PC-3 (cell line): ENCODE measurements at regions not wholly inside any gene's neighbourhood (a gene's known extent, or its start where the extent isn't known, plus 50 kb on each side); places are given as distances from the start of the nearest gene placed in this dataset.

Source experiments
- ATAC-seq: fragments of 200-7000 bp; cut with Tn5 transposase; 2 replicates; pipeline ENCODE4 v1.9.1; 2020; ENCODE audit warnings: mild to moderate bottlenecking, moderate library complexity
- BruUV-seq: library from RNA; stranded (reverse); fragments of 400-500 nt; replicated peaks from 2 replicates; lab custom pipeline; 2021; lab: Mats Ljungman, UMichigan
- CTCF ChIA-PET: fragments of 300-600 bp; sonication (Branson Sonifier 250); formaldehyde crosslinking; loops from one replicate; lab custom pipeline; 2022; ENCODE audit warnings: antibody characterized with exemption; lab: Charles Lee
- POLR2A ChIA-PET: fragments of 300-600 bp; sonication (Branson Sonifier 250); formaldehyde crosslinking; loops from one replicate; lab custom pipeline; 2022; ENCODE audit warnings: antibody characterized with exemption; ENCODE audit not compliant: unreplicated experiment; lab: Charles Lee
- DNase-seq: peaks from one replicate; pipeline ENCODE4 v3.0.0-alpha.2; 2015
- H2AFZ ChIP-seq: fragments of 300-600 bp; sonication (generic); 2 replicates; pipeline ENCODE4 v1.6.0; 2016; ENCODE audit warnings: antibody characterized with exemption, low read length
- H3F3A ChIP-seq: fragments of 300-600 bp; sonication (generic); one replicate; pipeline ENCODE4 v1.6.0; 2017; ENCODE audit warnings: antibody characterized with exemption, low read length, control low read depth, mild to moderate bottlenecking; ENCODE audit not compliant: unreplicated experiment
- H3K27ac ChIP-seq: fragments of 300-600 bp; sonication (generic); 2 replicates; pipeline ENCODE4 v1.5.1; 2016; ENCODE audit warnings: mild to moderate bottlenecking, low read length
- H3K27me3 ChIP-seq: fragments of 300-600 bp; sonication (generic); 2 replicates; pipeline ENCODE4 v1.6.1; 2016; ENCODE audit warnings: low read length, mixed read lengths
- H3K36me3 ChIP-seq: fragments of 300-600 bp; sonication (generic); 2 replicates; pipeline ENCODE4 v1.6.1; 2016; ENCODE audit warnings: low read depth, mixed run types, low read length, mixed read lengths
- H3K4me1 ChIP-seq: fragments of 300-600 bp; sonication (generic); 2 replicates; pipeline ENCODE4 v1.5.1; 2016; ENCODE audit warnings: low read length; ENCODE audit not compliant: insufficient read depth
- H3K4me2 ChIP-seq: fragments of 300-600 bp; sonication (generic); 2 replicates; pipeline ENCODE4 v1.6.0; 2016; ENCODE audit warnings: low read length
- H3K4me3 ChIP-seq: fragments of 300-600 bp; sonication (generic); 2 replicates; pipeline ENCODE4 v1.5.1; 2016; ENCODE audit warnings: mild to moderate bottlenecking, low read length, mixed read lengths
- H3K79me2 ChIP-seq: fragments of 300-600 bp; sonication (generic); 2 replicates; pipeline ENCODE4 v1.6.1; 2017; ENCODE audit warnings: low read length, mixed read lengths
- H3K9ac ChIP-seq: fragments of 300-600 bp; sonication (generic); 2 replicates; pipeline ENCODE4 v1.6.0; 2016; ENCODE audit warnings: mild to moderate bottlenecking, low read length
- H3K9me2 ChIP-seq: fragments of 300-600 bp; sonication (generic); replicated peaks from 2 replicates; pipeline ENCODE4 v1.6.1; 2016; ENCODE audit warnings: mixed run types, low read length, mixed read lengths
- H3K9me3 ChIP-seq: fragments of 300-600 bp; sonication (generic); 2 replicates; pipeline ENCODE4 v1.6.1; 2016; ENCODE audit warnings: low read length, mixed read lengths
- H4K20me1 ChIP-seq: fragments of 300-600 bp; sonication (generic); 2 replicates; pipeline ENCODE4 v1.6.1; 2016; ENCODE audit warnings: low read length, mixed read lengths
- CTCF ChIP-seq: fragments of 300-600 bp; sonication (generic); conservative IDR thresholded peaks from 2 replicates; pipeline ENCODE4 v1.5.1; 2017; ENCODE audit warnings: antibody characterized with exemption, low read depth, mild to moderate bottlenecking, low read length
- EZH2 ChIP-seq: fragments of 300-600 bp; sonication (generic); IDR thresholded peaks from one replicate; pipeline ENCODE4 v1.6.1; 2017; ENCODE audit warnings: antibody characterized with exemption, mild to moderate bottlenecking, low read length; ENCODE audit not compliant: unreplicated experiment
- EZH2phosphoT487 ChIP-seq: fragments of 300-600 bp; sonication (generic); IDR thresholded peaks from 2 replicates; pipeline ENCODE4 v1.6.1; 2018; ENCODE audit warnings: mild to moderate bottlenecking, antibody characterized with exemption, low read length, borderline replicate concordance
- intact Hi-C: fragments of 100-400 bp; cut with micrococcal nuclease; formaldehyde crosslinking; loops from 2 replicates; pipeline ENCODE4 v1.9.0; 2023

- Histone ChIP-seq H3K9me3 (no peaks in the 10 kb centered on the region), H3K27me3 (no peaks in the 10 kb centered on the region), H3K27ac (no peak overlapping the region), H3F3A (no peaks in the 10 kb centered on the region), H3K79me2 (no peaks in the 10 kb centered on the region), H2AFZ (no peak overlapping the region), H3K9ac (no peak overlapping the region), H3K4me3 (no peak overlapping the region), H3K4me2 (no peak overlapping the region), H4K20me1 (no peaks in the 10 kb centered on the region), H3K36me3 (no peaks in the 10 kb centered on the region), H3K4me1 (0 out of 2 replicates have a peak, but pooled peaks cover 4% of the 10 kb centered on the region), H3K9me2 (no peaks in the 10 kb centered on the region)
- DNase-seq (no peak), ATAC-seq (no peak)
- no peak for TF ChIP-seq EZH2
- TF ChIP-seq CTCF = no peak
- TF ChIP-seq EZH2phosphoT487 = no peak
- ChIA-PET POLR2A (no interaction called here), CTCF (no interaction called here)
- no TSS peak for BruUV-seq
- intact Hi-C loops = no loop called here
Measured at GRCh38 chr1:101739826-101740330, 256.8 kb downstream of the OLFM3 start.

GRCh38 chr1:101741910-101742309, 254.8 kb downstream of the OLFM3 start:
- no peak for ATAC-seq
- ChIA-PET CTCF (no interaction called here), POLR2A (no interaction called here)
- Histone ChIP-seq H3K9ac (no peak overlapping the region), H3K4me3 (no peak overlapping the region), H3K27me3 (no peaks in the 10 kb centered on the region), H3K79me2 (no peaks in the 10 kb centered on the region), H2AFZ (no peak overlapping the region), H3K36me3 (no peaks in the 10 kb centered on the region), H4K20me1 (no peaks in the 10 kb centered on the region), H3K9me3 (no peaks in the 10 kb centered on the region), H3F3A (no peaks in the 10 kb centered on the region), H3K4me1 (0 out of 2 replicates have a peak, but pooled peaks cover 4% of the 10 kb centered on the region), H3K9me2 (no peaks in the 10 kb centered on the region), H3K27ac (no peak overlapping the region), H3K4me2 (no peak overlapping the region)
- no TSS peak for BruUV-seq
- no peak for TF ChIP-seq EZH2
- DNase-seq = no peak
- intact Hi-C loops = no loop called here

GRCh38 chr1:101742509-101742908, 254.2 kb downstream of the OLFM3 start:
- H3K9ac ChIP-seq = no peak overlapping the region
- no peak for TF ChIP-seq EZH2
- no peak for TF ChIP-seq EZH2phosphoT487
- no peak for TF ChIP-seq CTCF
- no peaks in the 10 kb centered on the region for H4K20me1 ChIP-seq
- no peak overlapping the region for H3K27ac ChIP-seq
- no peak overlapping the region for H3K4me3 ChIP-seq
- DNase-seq = no peak
- no peak overlapping the region for H2AFZ ChIP-seq
- H3K9me3 ChIP-seq = no peaks in the 10 kb centered on the region
- ChIA-PET CTCF (no interaction called here), POLR2A (no interaction called here)
- no peaks in the 10 kb centered on the region for H3K36me3 ChIP-seq
- 0 out of 2 replicates have a peak, but pooled peaks cover 4% of the 10 kb centered on the region for H3K4me1 ChIP-seq
- H3K4me2 ChIP-seq = no peak overlapping the region
- no peaks in the 10 kb centered on the region for H3K79me2 ChIP-seq
- no peaks in the 10 kb centered on the region for H3K27me3 ChIP-seq
- H3F3A ChIP-seq = no peaks in the 10 kb centered on the region
- intact Hi-C loops = no loop called here
- no TSS peak for BruUV-seq
- no peak for ATAC-seq
- H3K9me2 ChIP-seq = no peaks in the 10 kb centered on the region
